Neural progenitor cell (in vitro differentiated cells): ENCODE measurements at regions not wholly inside any gene's neighbourhood (a gene's known extent, or its start where the extent isn't known, plus 50 kb on each side); places are given as distances from the start of the nearest gene placed in this dataset.

Experiments used
- CTCF ChIP-seq: fragments of 200-600 bp; sonication (generic); IDR thresholded peaks from 2 replicates; pipeline ENCODE4 v1.5.1; 2017; ENCODE audit warnings: antibody characterized with exemption, mild to moderate bottlenecking
- EZH2 ChIP-seq: fragments of 200-600 bp; sonication (generic); IDR thresholded peaks from 2 replicates; pipeline ENCODE4 v1.6.1; 2017; ENCODE audit warnings: antibody characterized with exemption, mild to moderate bottlenecking, moderate library complexity
- EZH2phosphoT487 ChIP-seq: fragments of 200-600 bp; sonication (generic); IDR thresholded peaks from 2 replicates; pipeline ENCODE4 v1.6.1; 2017; ENCODE audit warnings: antibody characterized with exemption

- no peak for TF ChIP-seq EZH2phosphoT487
- TF ChIP-seq CTCF = no peak
- no peak for TF ChIP-seq EZH2
Observed at GRCh38 chr5:34498572-34498971, 157.6 kb upstream of the RAI14 start.
